ENCODE measurements at regions not wholly inside any gene's neighbourhood (a gene's known extent, or its start where the extent isn't known, plus 50 kb on each side); places are given as distances from the start of the nearest gene placed in this dataset.

DNA sequence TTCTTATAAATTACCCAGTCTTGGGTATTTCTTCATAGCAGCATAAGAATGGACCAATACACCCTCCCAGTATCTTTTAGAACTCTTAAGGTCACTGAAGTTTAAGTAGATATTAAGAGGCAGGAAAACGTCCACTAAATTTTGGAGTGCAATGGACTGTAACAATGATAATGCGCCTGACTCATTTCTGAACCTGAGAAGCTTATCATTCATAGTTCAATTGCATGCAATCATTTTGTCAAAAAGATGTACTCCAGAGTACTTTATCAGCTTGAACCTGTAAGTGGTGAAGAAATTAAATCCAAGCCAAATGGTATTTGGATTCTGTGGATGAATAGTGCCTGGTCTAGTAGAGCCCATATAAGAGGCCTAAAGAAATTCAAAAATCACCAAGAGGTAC, 196.5 kb upstream of the CDH9 start:
- Histone ChIP-seq H3K9me3 (no peaks in the 10 kb centered on the region; the same call in 1 of the 2 replicates), H3K27me3 (no peaks in the 10 kb centered on the region), H3K36me3 (no peaks in the 10 kb centered on the region), H3K4me3 (no peak overlapping the region)
- no peak for DNase-seq

DNA sequence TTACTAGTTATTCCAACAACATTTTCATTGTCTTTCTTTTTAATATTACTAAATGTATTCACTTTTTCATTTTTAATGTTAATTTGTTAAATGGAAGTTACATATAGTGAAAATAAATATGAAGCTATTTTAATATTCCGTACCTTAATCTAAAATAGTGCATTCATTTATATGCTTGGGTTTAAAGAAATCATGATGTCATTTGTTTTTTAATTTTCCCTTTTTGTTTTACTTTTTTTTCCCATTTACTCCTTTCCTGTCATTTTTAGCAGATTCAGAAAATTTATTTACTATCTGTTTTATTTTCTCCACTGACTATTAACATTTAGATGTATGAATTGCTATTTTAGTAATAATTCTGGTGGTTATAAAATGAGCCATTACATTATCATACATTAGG, 183.0 kb upstream of the CDH9 start:
- no peak overlapping the region for H3K4me3 ChIP-seq
- no peaks in the 10 kb centered on the region for H3K36me3 ChIP-seq
- no peaks in the 10 kb centered on the region for H3K9me3 ChIP-seq
- DNase-seq: no peak
- H3K27me3 ChIP-seq: no peaks in the 10 kb centered on the region

DNA sequence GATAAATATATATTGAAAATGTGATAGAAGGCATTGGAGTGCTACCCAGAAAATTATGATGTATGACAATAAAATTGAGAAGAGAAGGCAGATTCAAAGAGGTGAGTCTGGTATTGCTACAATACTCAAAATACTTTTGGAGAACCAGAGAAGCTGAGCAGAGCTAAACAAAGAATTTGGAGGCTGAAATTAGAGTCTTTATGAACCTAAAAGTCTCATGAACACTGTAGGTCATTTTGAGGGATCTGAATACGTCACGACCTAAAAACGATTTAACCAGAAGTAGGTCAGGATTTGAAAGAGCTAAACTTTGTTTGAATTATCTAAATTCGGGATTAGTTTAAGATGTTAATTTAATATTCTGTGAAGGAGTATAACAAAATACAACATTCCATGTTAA, 182.4 kb upstream of the CDH9 start:
- H3K4me3 ChIP-seq: no peak overlapping the region
- H3K27me3 ChIP-seq: no peaks in the 10 kb centered on the region
- no peaks in the 10 kb centered on the region for H3K36me3 ChIP-seq
- no peaks in the 10 kb centered on the region for H3K9me3 ChIP-seq
- no peak for DNase-seq

DNA sequence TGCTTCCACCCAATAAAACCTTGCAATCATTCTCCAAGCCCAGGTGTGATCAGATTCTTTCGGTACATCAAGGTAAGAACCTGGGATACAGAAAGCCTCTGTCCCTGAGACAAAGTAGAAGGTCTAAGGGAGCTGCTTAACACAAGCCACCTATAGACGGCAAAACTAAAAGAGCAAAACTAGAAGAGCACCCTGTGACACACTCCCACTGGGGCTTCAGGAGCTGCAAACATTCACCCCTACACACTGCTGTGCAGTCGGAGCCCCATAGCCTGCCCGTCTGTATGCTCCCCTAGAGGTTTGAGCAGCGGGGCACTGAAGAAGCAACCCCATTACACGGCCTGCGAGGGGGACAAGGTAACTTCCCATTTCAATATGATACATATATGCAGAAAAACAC, 179.6 kb upstream of the CDH9 start:
- no peaks in the 10 kb centered on the region for H3K27me3 ChIP-seq
- no peak for DNase-seq
- H3K9me3 ChIP-seq: no peaks in the 10 kb centered on the region
- H3K36me3 ChIP-seq: no peaks in the 10 kb centered on the region
- H3K4me3 ChIP-seq: no peak overlapping the region

DNA sequence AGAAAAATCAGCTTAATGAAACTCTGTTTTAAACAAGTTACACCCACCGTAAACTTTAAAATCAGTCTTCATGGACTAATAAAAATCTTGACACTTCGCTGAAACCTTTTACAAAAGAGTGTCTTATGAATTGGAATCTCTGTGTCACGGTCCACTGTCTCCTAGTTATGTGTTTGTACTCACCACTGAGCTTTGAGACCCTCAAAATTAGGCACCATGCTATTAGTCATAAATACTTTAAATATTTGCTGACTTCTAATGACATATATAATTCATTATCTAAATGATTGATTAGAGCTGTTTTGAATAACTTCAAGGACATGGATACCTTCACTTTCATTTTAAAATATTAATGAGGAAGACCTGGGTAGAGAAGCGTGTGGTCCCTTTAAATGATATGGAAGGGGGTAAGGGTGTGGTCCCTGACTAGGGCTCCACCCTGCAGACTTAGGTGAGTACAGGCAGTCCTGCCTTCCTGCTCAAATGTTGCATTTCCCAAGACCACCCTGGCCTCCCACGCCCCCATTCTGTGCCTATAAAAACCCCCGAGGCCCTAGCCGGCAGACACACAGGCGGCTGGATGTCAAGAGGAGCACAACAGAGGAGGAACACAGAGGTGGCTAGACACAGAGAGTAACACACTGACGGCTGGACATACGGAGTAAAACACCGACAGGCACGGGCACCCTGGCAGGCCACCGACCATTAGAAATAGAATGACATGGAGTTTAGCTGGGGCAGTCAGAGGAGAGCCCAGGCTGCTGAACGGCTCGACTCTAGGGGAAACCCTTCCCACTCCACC, 179.0 kb upstream of the CDH9 start:
- Histone ChIP-seq H3K4me3 (no peak overlapping the region), H3K27me3 (no peaks in the 10 kb centered on the region), H3K36me3 (no peaks in the 10 kb centered on the region), H3K9me3 (no peaks in the 10 kb centered on the region)
- no peak for DNase-seq

DNA sequence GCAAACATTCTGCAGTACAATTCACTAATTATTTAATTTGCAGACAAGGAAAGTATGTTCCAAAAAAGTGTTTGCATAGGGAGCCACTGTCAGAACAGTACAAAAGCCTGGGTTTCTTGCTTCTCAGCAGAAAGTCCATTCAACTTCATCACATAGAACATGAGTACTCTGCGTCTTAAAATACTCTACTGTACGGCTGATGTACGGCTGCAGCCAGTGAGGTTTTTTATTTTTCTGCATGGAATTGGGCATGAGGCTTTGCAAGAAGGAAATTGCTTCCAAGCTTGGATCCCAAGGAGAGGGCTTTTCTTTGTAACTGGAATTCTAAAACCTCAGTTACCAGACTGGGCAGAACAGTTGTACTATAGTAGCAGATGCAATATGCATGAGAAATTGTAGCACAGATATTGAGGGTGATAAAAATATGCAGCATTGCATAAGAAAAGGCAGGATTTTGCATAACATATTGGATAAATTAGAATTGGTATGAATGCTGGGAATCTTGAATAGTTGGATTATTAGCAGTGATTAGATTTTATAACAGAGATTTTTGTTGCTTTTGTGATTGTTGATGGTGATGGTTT, 178.1 kb upstream of the CDH9 start:
- Histone ChIP-seq H3K36me3 (no peaks in the 10 kb centered on the region), H3K9me3 (no peaks in the 10 kb centered on the region), H3K27me3 (no peaks in the 10 kb centered on the region), H3K4me3 (no peak overlapping the region)
- DNase-seq: no peak

DNA sequence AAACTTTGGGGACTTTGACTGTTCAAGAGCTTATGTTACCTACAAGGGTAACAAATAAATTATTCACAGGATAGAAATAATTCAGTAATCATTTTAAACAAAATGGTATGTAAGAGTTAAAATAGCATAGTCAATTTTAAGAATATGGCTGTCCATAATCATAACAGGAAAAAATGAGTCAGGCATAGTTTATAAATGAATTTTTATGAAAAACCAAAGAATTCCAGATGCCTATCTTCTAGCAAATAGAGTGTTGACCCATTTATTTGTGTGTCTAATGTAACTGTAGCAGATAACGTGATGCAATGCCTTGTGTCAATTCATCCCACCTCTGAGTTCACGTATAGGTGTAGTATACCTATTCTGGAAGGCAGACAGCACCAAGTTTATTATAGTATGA, 169.7 kb upstream of the CDH9 start:
- no peak for DNase-seq
- Histone ChIP-seq H3K9me3 (peaks cover 18% of the 10 kb centered on the region), H3K36me3 (no peaks in the 10 kb centered on the region), H3K4me3 (no peak overlapping the region), H3K27me3 (no peaks in the 10 kb centered on the region)

DNA sequence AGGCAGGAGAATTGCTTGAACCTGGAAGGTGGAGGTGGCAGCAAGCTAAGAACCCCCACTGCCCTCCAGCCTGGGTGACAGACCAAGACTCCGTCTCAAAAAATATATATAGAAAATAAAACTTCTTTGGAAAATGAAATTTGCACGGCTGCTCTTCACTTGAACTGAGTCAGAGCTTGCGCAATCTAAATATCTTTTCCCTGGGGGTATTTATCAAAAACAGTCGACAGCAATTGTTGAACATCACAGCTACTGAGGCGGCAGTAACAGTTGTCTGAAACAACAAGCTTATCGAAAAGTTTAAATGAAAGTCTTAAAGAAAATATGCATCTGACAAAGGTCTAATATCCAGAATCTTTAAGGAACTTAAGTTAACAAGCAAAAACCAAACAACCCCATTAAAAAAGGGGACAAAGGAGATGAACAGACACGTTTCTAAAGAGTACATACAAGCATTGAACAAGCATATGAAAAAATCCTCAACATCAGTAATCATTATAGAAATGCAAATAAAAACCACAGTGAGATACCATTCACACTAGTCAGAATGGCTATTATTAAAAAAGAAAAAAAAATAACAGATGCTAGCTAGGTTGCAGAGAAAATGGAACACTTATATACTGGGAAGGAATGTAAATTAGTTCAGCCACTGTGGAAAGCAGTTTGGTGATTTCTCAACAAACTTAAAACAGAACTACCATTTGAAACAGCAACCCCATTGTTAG, 153.6 kb upstream of the CDH9 start:
- DNase-seq: no peak
- H3K4me3 ChIP-seq: no peak overlapping the region

DNA sequence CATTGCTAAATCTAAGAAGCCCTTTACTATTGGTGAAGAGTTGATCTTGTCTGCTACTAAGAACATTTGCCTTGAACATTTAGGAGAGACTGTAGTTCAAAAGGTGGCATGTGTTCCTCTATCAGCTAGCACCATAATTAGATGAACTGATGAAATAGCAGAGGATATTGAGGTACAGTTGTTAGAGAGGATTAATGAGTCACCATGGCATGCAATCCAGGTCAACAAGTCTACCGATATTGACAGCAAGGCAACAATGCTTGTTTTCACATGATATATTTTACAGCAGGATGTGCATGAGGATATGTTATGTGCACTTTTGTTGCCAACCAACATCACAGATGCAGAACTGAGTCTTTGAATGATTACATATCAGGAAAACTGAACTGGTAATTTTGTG, 134.3 kb upstream of the CDH9 start:
- H3K27me3 ChIP-seq: no peaks in the 10 kb centered on the region
- no peaks in the 10 kb centered on the region for H3K36me3 ChIP-seq
- no peaks in the 10 kb centered on the region for H3K9me3 ChIP-seq
- no peak overlapping the region for H3K4me3 ChIP-seq
- DNase-seq: no peak

More for the DNA sequence above, 153.6 kb upstream of the CDH9 start:
- Histone ChIP-seq H3K9me3 (no peaks in the 10 kb centered on the region), H3K27me3 (no peaks in the 10 kb centered on the region), H3K36me3 (no peaks in the 10 kb centered on the region)

DNA sequence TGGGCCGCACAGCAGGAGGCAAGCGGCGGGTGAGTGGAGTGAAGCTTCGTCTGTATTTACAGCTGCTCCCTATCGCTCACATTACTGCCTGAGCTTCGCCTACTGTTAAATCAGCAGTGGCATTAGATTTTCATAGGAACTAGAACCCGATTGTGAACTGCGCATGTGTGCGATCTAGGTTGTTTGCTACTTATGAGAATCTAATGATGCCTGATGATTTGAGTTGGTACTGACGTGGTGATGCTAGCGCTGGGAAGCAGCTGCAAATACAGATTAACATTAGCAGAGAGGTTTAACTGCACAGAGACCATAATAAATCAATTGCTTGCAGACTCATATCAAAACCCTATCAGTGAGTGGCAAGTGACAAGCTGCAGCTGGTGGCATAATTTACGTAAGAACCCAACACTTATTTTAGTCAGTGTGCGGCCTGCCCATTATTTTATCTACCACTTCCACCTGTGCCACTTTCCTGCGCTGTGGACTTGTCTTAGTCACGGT, 133.4 kb upstream of the CDH9 start:
- Histone ChIP-seq H3K4me3 (no peak overlapping the region), H3K27me3 (no peaks in the 10 kb centered on the region), H3K9me3 (no peaks in the 10 kb centered on the region), H3K36me3 (no peaks in the 10 kb centered on the region)
- DNase-seq: no peak

DNA sequence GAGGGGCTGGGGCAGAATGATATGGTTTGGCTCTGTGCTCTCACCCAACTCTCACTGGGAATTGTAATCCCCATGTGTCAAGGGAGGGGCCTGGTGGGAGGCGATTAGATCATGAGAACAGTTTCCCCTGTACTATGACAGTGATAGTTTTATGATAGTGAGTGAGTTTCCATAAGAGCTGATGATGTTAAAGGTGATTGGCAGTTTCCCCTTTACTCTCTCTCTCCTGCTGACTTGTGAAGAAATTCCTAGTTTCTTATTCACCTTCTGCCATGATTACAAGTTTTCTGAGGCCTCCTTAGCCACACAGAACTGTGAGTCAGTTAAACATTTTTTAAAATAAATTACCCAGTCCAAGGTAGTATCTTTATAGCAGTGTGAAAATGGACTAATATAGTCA, 120.4 kb upstream of the CDH9 start:
- Histone ChIP-seq H3K36me3 (no peaks in the 10 kb centered on the region), H3K9me3 (peaks cover 4% of the 10 kb centered on the region), H3K4me3 (no peak overlapping the region), H3K27me3 (no peaks in the 10 kb centered on the region)
- DNase-seq: no peak

DNA sequence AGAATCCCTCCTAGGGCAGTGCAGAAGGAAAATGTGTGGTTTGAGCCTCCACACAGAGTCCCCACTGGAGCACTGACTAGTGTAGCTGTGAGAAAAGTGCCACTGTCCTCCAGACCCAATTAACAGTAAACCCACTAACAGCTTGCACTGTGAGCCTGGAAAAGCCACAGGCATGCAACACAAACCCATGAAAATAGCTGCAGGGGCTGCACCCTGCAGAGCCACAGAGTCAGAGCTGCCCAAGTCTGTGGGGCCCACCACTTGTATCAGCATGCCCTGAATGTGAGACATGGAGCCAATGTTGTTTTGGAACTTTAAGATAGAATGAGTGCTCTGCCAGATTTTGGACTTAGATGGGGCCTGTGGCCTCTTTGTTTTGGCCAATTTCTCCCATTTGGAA, 119.8 kb upstream of the CDH9 start:
- Histone ChIP-seq H3K27me3 (no peaks in the 10 kb centered on the region), H3K9me3 (peaks cover 8% of the 10 kb centered on the region), H3K4me3 (no peak overlapping the region), H3K36me3 (no peaks in the 10 kb centered on the region)
- no peak for DNase-seq

DNA sequence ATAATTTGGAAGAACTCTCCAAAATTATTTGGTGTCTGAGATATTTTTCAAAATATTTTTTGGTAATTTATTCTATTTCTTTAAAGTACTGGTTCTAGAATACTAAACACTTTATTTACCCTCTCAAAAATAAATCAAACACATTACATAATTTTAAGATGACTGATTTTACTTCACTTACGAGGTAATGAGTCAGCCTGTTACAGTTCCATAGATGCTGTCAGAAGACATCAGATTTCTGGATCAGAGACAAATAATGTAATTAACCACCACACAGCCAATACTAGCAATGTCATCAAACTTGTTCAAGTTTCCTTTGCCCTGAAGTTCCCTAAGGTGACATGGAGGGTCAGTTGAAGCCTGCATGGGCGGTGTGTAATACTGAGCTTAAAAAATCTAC, 106.1 kb upstream of the CDH9 start:
- no peak for DNase-seq
- Histone ChIP-seq H3K9me3 (no peaks in the 10 kb centered on the region; the same call in 1 of the 2 replicates), H3K36me3 (no peaks in the 10 kb centered on the region), H3K27me3 (no peaks in the 10 kb centered on the region), H3K4me3 (no peak overlapping the region)

DNA sequence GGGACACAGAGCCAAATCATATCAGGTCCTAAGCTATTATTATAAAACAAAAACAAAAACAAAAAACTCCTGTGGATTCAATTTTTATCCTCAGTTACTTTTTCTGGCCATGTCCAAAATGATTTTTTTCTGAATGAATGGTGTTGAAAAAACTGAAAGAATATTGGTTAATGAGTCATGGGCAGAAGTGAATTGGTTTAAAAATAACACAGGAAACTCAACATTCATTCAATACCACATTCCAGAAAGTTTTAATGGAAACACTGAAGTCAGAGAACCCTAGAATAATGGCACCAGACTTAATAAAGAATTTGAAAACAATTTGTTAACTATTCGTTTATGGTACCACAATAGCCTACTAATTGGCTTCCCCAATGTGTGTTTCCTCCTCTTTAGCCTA, 102.4 kb upstream of the CDH9 start:
- H3K36me3 ChIP-seq: no peaks in the 10 kb centered on the region
- H3K9me3 ChIP-seq: no peaks in the 10 kb centered on the region
- H3K27me3 ChIP-seq: no peaks in the 10 kb centered on the region
- no peak for DNase-seq
- no peak overlapping the region for H3K4me3 ChIP-seq

DNA sequence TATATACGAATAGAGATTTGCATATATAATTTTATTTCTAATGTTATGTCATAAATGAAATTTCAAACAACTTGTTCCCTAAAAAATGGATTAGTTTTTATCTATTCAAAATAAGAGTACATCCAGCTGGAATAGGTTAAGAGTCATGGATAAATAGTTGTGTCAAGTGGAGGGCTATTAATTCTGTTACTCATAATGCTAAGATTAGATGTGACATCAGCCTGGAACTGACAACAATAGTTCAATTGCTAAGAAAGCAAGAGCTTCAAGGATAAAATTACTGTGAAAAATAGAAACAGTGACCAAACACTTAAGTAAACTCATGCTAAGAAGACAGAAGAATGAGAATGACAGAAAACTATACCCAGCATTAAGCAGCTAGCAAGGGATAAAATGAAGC, 92.2 kb upstream of the CDH9 start:
- H3K36me3 ChIP-seq: no peaks in the 10 kb centered on the region
- H3K9me3 ChIP-seq: no peaks in the 10 kb centered on the region
- no peaks in the 10 kb centered on the region for H3K27me3 ChIP-seq
- no peak for DNase-seq
- no peak overlapping the region for H3K4me3 ChIP-seq

DNA sequence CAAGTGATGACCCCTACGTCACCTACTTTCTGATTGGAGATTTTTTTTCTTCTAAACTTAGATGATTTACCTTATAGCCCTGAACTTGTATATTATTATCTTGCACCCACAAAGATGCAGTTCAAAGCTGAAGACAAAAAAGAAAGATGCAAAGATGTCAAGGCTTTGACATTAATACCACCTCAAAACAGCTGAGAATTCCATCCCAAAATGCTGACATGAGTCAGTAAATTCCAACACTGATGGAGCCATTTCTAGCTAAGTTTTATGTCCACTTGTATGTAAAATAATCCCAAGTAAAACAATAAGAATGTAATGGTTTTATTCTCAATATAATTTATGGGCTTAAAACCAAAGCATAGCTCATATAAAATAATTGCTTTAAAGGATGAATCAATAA, 91.5 kb upstream of the CDH9 start:
- no peaks in the 10 kb centered on the region for H3K9me3 ChIP-seq
- no peaks in the 10 kb centered on the region for H3K36me3 ChIP-seq
- H3K27me3 ChIP-seq: no peaks in the 10 kb centered on the region
- no peak for DNase-seq
- H3K4me3 ChIP-seq: no peak overlapping the region

DNA sequence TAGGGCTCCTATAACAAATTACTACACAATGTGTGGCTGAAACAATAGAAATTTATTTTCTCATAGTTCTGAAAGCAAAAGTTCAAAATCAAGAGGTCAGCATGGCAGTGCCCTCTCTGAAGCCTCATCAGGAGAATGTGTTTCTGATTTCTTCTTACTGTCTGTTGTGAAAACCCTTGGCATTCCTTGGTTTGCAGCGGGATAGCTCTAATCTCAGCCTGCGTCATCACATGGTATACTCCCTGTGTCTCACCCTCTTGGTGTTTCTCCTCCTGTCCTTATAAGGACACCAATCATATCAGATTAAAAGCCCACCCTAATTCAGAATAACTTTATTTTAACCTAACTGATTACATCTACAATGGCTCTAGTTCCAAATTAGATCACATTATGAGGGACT, 87.5 kb upstream of the CDH9 start:
- H3K27me3 ChIP-seq: no peaks in the 10 kb centered on the region
- H3K36me3 ChIP-seq: no peaks in the 10 kb centered on the region
- no peak for DNase-seq
- H3K9me3 ChIP-seq: no peaks in the 10 kb centered on the region
- no peak overlapping the region for H3K4me3 ChIP-seq

DNA sequence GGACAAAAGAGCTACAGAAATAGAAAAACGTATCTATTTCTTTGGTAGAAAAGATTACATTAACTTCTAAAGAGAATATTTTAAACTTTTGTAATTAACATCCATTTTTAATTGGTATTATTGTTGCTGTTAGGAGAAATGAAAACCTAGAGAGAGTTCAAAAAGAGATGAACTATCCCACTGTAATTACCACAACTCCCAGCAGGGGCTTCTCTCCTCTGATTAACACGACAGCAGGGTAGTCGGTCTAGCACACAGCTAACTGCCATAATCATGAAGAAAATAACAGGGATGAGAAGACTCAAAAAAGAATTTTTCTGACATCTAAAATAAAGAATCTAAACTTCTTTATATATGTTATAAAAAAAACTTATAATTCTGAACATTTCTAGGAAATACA, 86.2 kb upstream of the CDH9 start:
- DNase-seq: peak; percentile 24
- H3K9me3 ChIP-seq: no peaks in the 10 kb centered on the region

More for the DNA sequence above, 86.2 kb upstream of the CDH9 start:
- Histone ChIP-seq H3K4me3 (no peak overlapping the region), H3K36me3 (no peaks in the 10 kb centered on the region), H3K27me3 (no peaks in the 10 kb centered on the region)

All from MG63 (cell line).